SK-N-SH (cell line): ENCODE measurements at regions not wholly inside any gene's neighbourhood (a gene's known extent, or its start where the extent isn't known, plus 50 kb on each side); places are given as distances from the start of the nearest gene placed in this dataset.

Experiments used
- ELF1 ChIP-seq: IDR thresholded peaks from 2 replicates; pipeline ENCODE4 v1.4.0; 2012
- EP300 ChIP-seq, 2 experiments: IDR thresholded peaks; 2 replicates each; pipeline versions ENCODE4 v1.4.0 to v1.6.1; 2012; ENCODE audit warnings: borderline replicate concordance in 1 of 2, low read depth in 1 of 2, low read length in 1 of 2
- FOSL2 ChIP-seq: IDR thresholded peaks from 2 replicates; pipeline ENCODE4 v1.4.0; 2012; ENCODE audit warnings: low read depth, mild to moderate bottlenecking, moderate library complexity, borderline replicate concordance
- FOXM1 ChIP-seq: IDR thresholded peaks from 2 replicates; pipeline ENCODE4 v1.4.0; 2012; ENCODE audit warnings: low read depth, mild to moderate bottlenecking
- MEF2A ChIP-seq: IDR thresholded peaks from 2 replicates; pipeline ENCODE4 v1.4.0; 2012; ENCODE audit warnings: low read depth, borderline replicate concordance
- NFIC ChIP-seq: IDR thresholded peaks from 2 replicates; pipeline ENCODE4 v1.4.0; 2012; ENCODE audit warnings: borderline replicate concordance
- RFX5 ChIP-seq: IDR thresholded peaks from 2 replicates; pipeline ENCODE4 v1.6.1; 2012; ENCODE audit warnings: mild to moderate bottlenecking, improper control_type of control experiment, low read length
- SIN3A ChIP-seq: IDR thresholded peaks from 2 replicates; pipeline ENCODE4 v1.6.1; 2012; ENCODE audit warnings: low read depth, mild to moderate bottlenecking, low read length, moderate library complexity, borderline replicate concordance
- TAF1 ChIP-seq: IDR thresholded peaks from 2 replicates; pipeline ENCODE4 v1.6.1; 2012; ENCODE audit warnings: low read depth, mild to moderate bottlenecking, low read length, moderate library complexity, borderline replicate concordance
- YY1 ChIP-seq: IDR thresholded peaks from 2 replicates; pipeline ENCODE4 v1.4.0; 2012; ENCODE audit warnings: low read depth, mild to moderate bottlenecking
- TF ChIP-seq, protein P1 (sequence below): IDR thresholded peaks from 2 replicates; pipeline ENCODE4 v1.4.0; 2012; ENCODE audit warnings: low read depth, borderline replicate concordance
- TF ChIP-seq, protein P2 (sequence below): IDR thresholded peaks from 2 replicates; pipeline ENCODE4 v1.4.0; 2012; ENCODE audit warnings: low read depth, borderline replicate concordance
- TF ChIP-seq, protein P3 (sequence below): fragments of 150-350 bp; IDR thresholded peaks from 2 replicates; pipeline ENCODE4 v1.6.1; 2017; ENCODE audit warnings: antibody characterized with exemption, low read length, low read depth, borderline replicate concordance
- TF ChIP-seq, protein P4 (sequence below): IDR thresholded peaks from 2 replicates; pipeline ENCODE4; 2012
- TF ChIP-seq, protein P5 (sequence below): fragments of 150-350 bp; IDR thresholded peaks from 2 replicates; pipeline ENCODE4 v1.6.1; 2016; ENCODE audit warnings: mild to moderate bottlenecking, low read depth, low read length
- TF ChIP-seq, protein P6 (sequence below): IDR thresholded peaks from 2 replicates; pipeline ENCODE4 v1.6.1; 2012; ENCODE audit warnings: mild to moderate bottlenecking, low read depth, low read length, moderate library complexity

DNA sequence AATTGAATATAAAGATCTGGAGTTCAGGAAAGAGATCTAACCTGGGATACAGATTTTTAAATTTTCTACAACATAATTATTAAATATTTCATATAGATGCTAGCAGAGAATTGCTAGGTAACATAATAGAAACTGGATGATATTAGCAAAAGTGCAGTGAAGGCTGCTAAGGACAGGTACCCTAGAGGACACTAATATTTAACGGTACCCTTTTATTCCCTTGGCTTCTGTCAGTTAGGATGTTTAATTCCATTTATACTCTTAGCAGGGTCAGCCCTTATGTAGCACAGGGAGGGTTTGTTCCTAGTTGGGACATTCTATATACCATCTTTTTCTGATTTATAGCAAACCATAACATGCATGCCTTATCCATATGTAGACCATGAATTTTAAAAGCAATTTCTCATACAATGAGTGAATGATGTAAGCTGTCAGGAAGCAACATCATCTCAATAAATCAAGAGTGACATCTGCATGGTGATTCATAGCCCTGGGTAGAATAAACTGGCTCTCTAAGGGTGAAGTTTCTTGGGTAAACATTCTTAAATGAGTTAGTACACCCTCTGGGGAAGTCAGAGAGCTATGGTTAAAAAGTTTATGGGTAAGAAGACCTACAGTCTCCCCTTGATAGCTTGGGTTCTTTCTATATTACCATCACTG lies 404.4 kb upstream of the MGAT4C start (continued):
- TF ChIP-seq, protein P1, sequence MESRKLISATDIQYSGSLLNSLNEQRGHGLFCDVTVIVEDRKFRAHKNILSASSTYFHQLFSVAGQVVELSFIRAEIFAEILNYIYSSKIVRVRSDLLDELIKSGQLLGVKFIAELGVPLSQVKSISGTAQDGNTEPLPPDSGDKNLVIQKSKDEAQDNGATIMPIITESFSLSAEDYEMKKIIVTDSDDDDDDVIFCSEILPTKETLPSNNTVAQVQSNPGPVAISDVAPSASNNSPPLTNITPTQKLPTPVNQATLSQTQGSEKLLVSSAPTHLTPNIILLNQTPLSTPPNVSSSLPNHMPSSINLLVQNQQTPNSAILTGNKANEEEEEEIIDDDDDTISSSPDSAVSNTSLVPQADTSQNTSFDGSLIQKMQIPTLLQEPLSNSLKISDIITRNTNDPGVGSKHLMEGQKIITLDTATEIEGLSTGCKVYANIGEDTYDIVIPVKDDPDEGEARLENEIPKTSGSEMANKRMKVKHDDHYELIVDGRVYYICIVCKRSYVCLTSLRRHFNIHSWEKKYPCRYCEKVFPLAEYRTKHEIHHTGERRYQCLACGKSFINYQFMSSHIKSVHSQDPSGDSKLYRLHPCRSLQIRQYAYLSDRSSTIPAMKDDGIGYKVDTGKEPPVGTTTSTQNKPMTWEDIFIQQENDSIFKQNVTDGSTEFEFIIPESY: no peak
- TF ChIP-seq FOSL2 (peak; percentile 75), RFX5 (no peak), SIN3A (no peak), ELF1 (no peak), TAF1 (no peak), FOXM1 (no peak), MEF2A (no peak), NFIC (0 out of 2 replicates have a peak, but pooled peaks have one; percentile 34), EP300 (IDR thresholded peaks at IDR 0.05; ENCODE audit: borderline replicate concordance in 1 of 2, low read depth in 1 of 2, low read length in 1 of 2) (peak; percentile 13 to 69; a peak in 1 of 4 replicates), YY1 (no peak)
- TF ChIP-seq, protein P2, sequence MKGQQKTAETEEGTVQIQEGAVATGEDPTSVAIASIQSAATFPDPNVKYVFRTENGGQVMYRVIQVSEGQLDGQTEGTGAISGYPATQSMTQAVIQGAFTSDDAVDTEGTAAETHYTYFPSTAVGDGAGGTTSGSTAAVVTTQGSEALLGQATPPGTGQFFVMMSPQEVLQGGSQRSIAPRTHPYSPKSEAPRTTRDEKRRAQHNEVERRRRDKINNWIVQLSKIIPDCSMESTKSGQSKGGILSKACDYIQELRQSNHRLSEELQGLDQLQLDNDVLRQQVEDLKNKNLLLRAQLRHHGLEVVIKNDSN: no peak
- TF ChIP-seq, protein P3, sequence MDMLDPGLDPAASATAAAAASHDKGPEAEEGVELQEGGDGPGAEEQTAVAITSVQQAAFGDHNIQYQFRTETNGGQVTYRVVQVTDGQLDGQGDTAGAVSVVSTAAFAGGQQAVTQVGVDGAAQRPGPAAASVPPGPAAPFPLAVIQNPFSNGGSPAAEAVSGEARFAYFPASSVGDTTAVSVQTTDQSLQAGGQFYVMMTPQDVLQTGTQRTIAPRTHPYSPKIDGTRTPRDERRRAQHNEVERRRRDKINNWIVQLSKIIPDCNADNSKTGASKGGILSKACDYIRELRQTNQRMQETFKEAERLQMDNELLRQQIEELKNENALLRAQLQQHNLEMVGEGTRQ: no peak
- TF ChIP-seq, protein P4, sequence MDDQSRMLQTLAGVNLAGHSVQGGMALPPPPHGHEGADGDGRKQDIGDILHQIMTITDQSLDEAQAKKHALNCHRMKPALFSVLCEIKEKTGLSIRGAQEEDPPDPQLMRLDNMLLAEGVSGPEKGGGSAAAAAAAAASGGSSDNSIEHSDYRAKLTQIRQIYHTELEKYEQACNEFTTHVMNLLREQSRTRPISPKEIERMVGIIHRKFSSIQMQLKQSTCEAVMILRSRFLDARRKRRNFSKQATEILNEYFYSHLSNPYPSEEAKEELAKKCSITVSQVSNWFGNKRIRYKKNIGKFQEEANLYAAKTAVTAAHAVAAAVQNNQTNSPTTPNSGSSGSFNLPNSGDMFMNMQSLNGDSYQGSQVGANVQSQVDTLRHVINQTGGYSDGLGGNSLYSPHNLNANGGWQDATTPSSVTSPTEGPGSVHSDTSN: peak; percentile 97
- TF ChIP-seq, protein P5, sequence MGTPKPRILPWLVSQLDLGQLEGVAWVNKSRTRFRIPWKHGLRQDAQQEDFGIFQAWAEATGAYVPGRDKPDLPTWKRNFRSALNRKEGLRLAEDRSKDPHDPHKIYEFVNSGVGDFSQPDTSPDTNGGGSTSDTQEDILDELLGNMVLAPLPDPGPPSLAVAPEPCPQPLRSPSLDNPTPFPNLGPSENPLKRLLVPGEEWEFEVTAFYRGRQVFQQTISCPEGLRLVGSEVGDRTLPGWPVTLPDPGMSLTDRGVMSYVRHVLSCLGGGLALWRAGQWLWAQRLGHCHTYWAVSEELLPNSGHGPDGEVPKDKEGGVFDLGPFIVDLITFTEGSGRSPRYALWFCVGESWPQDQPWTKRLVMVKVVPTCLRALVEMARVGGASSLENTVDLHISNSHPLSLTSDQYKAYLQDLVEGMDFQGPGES: no peak
- TF ChIP-seq, protein P6, sequence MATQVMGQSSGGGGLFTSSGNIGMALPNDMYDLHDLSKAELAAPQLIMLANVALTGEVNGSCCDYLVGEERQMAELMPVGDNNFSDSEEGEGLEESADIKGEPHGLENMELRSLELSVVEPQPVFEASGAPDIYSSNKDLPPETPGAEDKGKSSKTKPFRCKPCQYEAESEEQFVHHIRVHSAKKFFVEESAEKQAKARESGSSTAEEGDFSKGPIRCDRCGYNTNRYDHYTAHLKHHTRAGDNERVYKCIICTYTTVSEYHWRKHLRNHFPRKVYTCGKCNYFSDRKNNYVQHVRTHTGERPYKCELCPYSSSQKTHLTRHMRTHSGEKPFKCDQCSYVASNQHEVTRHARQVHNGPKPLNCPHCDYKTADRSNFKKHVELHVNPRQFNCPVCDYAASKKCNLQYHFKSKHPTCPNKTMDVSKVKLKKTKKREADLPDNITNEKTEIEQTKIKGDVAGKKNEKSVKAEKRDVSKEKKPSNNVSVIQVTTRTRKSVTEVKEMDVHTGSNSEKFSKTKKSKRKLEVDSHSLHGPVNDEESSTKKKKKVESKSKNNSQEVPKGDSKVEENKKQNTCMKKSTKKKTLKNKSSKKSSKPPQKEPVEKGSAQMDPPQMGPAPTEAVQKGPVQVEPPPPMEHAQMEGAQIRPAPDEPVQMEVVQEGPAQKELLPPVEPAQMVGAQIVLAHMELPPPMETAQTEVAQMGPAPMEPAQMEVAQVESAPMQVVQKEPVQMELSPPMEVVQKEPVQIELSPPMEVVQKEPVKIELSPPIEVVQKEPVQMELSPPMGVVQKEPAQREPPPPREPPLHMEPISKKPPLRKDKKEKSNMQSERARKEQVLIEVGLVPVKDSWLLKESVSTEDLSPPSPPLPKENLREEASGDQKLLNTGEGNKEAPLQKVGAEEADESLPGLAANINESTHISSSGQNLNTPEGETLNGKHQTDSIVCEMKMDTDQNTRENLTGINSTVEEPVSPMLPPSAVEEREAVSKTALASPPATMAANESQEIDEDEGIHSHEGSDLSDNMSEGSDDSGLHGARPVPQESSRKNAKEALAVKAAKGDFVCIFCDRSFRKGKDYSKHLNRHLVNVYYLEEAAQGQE: no peak
